PC-9 (cell line): ENCODE measurements at regions not wholly inside any gene's neighbourhood (a gene's known extent, or its start where the extent isn't known, plus 50 kb on each side); places are given as distances from the start of the nearest gene placed in this dataset.
A peak's percentile ranks its signal among the peaks of the same experiment; 100 is the strongest.

ENCODE experiments used
- BruUV-seq: library from RNA; stranded (reverse); fragments of 400-500 nt; replicated peaks from 2 replicates; lab custom pipeline; 2021; lab: Mats Ljungman, UMichigan
- CTCF ChIA-PET: fragments of 300-600 bp; sonication (Branson Sonifier 250); formaldehyde crosslinking; loops from one replicate; lab custom pipeline; 2022; ENCODE audit warnings: antibody characterized with exemption; lab: Charles Lee
- POLR2A ChIA-PET: fragments of 300-600 bp; sonication (Branson Sonifier 250); formaldehyde crosslinking; loops from one replicate; lab custom pipeline; 2022; ENCODE audit warnings: antibody characterized with exemption; ENCODE audit not compliant: unreplicated experiment; lab: Charles Lee
- DNase-seq, 2 experiments: peaks; one replicate each; pipeline versions ENCODE4 v3.0.0 to v3.0.0-alpha.2; 2015 to 2022; ENCODE audit warnings: mixed read lengths in 1 of 2
- H2AFZ ChIP-seq: fragments of 200-600 bp; sonication (generic); 2 replicates; pipeline ENCODE4 v1.8.1; 2017; ENCODE audit warnings: antibody characterized with exemption
- H3F3A ChIP-seq: fragments of 200-600 bp; sonication (generic); 2 replicates; pipeline ENCODE4 v1.8.1; 2017; ENCODE audit warnings: antibody characterized with exemption, mild to moderate bottlenecking, low read depth; ENCODE audit not compliant: insufficient read depth
- H3K27ac ChIP-seq: fragments of 200-600 bp; sonication (generic); 2 replicates; pipeline ENCODE4 v1.6.1; 2016; ENCODE audit warnings: mixed run types
- H3K27me3 ChIP-seq: fragments of 200-600 bp; sonication (generic); 2 replicates; pipeline ENCODE4 v1.6.1; 2016; ENCODE audit warnings: low read depth, mixed run types; ENCODE audit not compliant: insufficient read depth
- H3K36me3 ChIP-seq: fragments of 200-600 bp; sonication (generic); 2 replicates; pipeline ENCODE4 v1.6.1; 2016; ENCODE audit warnings: low read depth, mixed run types
- H3K4me1 ChIP-seq: fragments of 200-600 bp; sonication (generic); replicated peaks from 2 replicates; pipeline ENCODE4 v1.6.1; 2016; ENCODE audit warnings: mixed run types; ENCODE audit not compliant: insufficient read depth
- H3K4me2 ChIP-seq: fragments of 200-600 bp; sonication (generic); 2 replicates; pipeline ENCODE4 v1.6.1; 2017; ENCODE audit warnings: mixed run types
- H3K4me3 ChIP-seq: fragments of 200-600 bp; sonication (generic); 2 replicates; pipeline ENCODE4 v1.6.1; 2016; ENCODE audit warnings: mixed run types
- H3K79me2 ChIP-seq: fragments of 200-600 bp; sonication (generic); 2 replicates; pipeline ENCODE4 v1.6.1; 2017; ENCODE audit warnings: low read depth, mixed run types
- H3K9me2 ChIP-seq: fragments of 200-600 bp; sonication (generic); 2 replicates; pipeline ENCODE4 v1.8.1; 2017; ENCODE audit warnings: mild to moderate bottlenecking; ENCODE audit not compliant: insufficient read depth
- H3K9me3 ChIP-seq: fragments of 200-600 bp; sonication (generic); 2 replicates; pipeline ENCODE4 v1.8.1; 2016; ENCODE audit warnings: low read depth; ENCODE audit not compliant: insufficient read depth
- H4K20me1 ChIP-seq: fragments of 200-600 bp; sonication (generic); 2 replicates; pipeline ENCODE4 v1.8.1; 2017; ENCODE audit not compliant: insufficient read depth
- EZH2 ChIP-seq: fragments of 200-600 bp; sonication (generic); IDR thresholded peaks from 2 replicates; pipeline ENCODE4 v1.8.0; 2017; ENCODE audit warnings: antibody characterized with exemption, low read depth
- intact Hi-C: fragments of 100-400 bp; cut with micrococcal nuclease; formaldehyde crosslinking; loops from one replicate; pipeline ENCODE4 v1.10.0; 2022; ENCODE audit not compliant: unreplicated experiment
- TF ChIP-seq, protein P1 (sequence below): fragments of 200-600 bp; sonication (generic); conservative IDR thresholded peaks from 2 replicates; pipeline ENCODE4 v1.6.1; 2017; ENCODE audit warnings: mixed run types, antibody characterized with exemption, mild to moderate bottlenecking, moderate library complexity

DNA sequence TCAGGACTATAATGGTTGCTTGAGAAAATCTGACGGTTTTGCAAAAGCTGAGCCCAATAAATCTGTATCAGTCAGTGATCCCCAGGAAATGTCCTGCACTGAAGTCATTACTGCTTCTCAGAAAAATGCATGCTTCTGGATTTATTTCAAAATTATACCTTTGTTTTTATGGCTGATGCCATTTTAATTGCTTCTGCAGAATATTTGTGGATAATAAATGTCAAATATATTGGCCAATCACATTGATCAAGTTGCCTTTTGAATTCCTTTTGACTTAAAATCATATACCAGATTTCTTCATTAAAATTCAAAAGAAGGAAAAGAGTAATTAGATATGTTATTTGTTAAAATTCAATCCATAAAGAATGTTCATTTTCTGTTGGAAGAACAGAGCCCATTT lies 842.9 kb upstream of the ADGRL4 start:
- H3K27me3 ChIP-seq, result no peaks in the 10 kb centered on the region
- no peaks in the 10 kb centered on the region for H3F3A ChIP-seq
- H3K4me1 ChIP-seq, result no peaks in the 10 kb centered on the region
- no peak for DNase-seq
- no TSS peak for BruUV-seq
- no peak overlapping the region for H3K27ac ChIP-seq
- H3K4me3 ChIP-seq, result no peak overlapping the region
- ChIA-PET CTCF (no interaction called here), POLR2A (no interaction called here)
- no peaks in the 10 kb centered on the region for H3K36me3 ChIP-seq
- H3K9me3 ChIP-seq, result no peaks in the 10 kb centered on the region
- TF ChIP-seq EZH2, result no peak
- TF ChIP-seq, protein P1, sequence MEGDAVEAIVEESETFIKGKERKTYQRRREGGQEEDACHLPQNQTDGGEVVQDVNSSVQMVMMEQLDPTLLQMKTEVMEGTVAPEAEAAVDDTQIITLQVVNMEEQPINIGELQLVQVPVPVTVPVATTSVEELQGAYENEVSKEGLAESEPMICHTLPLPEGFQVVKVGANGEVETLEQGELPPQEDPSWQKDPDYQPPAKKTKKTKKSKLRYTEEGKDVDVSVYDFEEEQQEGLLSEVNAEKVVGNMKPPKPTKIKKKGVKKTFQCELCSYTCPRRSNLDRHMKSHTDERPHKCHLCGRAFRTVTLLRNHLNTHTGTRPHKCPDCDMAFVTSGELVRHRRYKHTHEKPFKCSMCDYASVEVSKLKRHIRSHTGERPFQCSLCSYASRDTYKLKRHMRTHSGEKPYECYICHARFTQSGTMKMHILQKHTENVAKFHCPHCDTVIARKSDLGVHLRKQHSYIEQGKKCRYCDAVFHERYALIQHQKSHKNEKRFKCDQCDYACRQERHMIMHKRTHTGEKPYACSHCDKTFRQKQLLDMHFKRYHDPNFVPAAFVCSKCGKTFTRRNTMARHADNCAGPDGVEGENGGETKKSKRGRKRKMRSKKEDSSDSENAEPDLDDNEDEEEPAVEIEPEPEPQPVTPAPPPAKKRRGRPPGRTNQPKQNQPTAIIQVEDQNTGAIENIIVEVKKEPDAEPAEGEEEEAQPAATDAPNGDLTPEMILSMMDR, result no peak
- no peak overlapping the region for H2AFZ ChIP-seq
- no peaks in the 10 kb centered on the region for H3K79me2 ChIP-seq
- no peaks in the 10 kb centered on the region for H3K9me2 ChIP-seq
- intact Hi-C loops, result no loop called here
- no peak overlapping the region for H3K4me2 ChIP-seq
- H4K20me1 ChIP-seq, result no peaks in the 10 kb centered on the region

DNA sequence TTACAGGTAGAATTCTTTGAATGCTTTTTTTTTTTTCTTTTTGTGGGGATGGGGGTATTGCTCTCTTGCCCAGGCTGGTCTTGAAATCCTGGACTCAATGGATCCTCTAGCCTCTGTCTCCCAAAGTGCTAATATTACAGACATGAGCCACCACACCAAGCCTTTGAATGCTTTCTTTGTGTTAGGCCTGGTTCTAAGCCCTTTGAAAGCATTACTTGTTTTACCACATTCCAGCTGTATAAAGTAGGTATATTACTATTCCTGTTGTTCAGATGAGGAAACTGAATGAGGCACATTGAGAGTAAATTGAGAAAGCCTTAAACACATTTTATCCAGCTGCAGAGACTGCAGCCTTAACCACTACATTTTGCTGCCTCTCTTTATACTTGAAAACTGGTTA lies 841.8 kb upstream of the ADGRL4 start:
- Histone ChIP-seq H3K36me3 (no peaks in the 10 kb centered on the region), H3K27me3 (no peaks in the 10 kb centered on the region), H3K27ac (no peak overlapping the region), H3K9me3 (no peaks in the 10 kb centered on the region), H3K9me2 (no peaks in the 10 kb centered on the region), H3F3A (no peaks in the 10 kb centered on the region), H3K4me1 (no peaks in the 10 kb centered on the region), H3K79me2 (no peaks in the 10 kb centered on the region), H4K20me1 (no peaks in the 10 kb centered on the region), H3K4me3 (no peak overlapping the region), H3K4me2 (no peak overlapping the region), H2AFZ (no peak overlapping the region)
- peak in 1 of 2 experiments; percentile 61 for DNase-seq
- ChIA-PET POLR2A (no interaction called here), CTCF (no interaction called here)
- no TSS peak for BruUV-seq
- TF ChIP-seq, protein P1, result no peak
- no peak for TF ChIP-seq EZH2
- intact Hi-C loops, result no loop called here

DNA sequence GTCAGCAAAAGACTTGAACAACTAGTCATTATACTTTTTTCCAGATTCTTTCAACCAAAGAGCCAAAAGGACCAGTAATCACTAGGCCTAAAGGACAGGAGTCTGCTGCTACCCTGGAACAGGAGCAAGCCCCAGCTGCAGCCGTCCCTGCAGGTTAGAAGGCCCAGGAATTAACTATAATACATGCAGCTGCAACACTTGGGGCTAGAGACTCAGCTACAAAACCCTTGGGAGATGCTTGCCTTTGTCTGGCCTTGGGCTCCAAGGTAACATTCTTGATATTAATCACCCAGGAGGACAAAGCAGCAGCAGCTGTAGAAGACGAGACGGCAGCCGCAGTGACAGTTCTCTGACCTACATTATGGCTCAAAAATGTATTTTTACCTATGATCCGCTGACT lies 841.2 kb upstream of the ADGRL4 start:
- Histone ChIP-seq H3K9me3 (no peaks in the 10 kb centered on the region), H3K27ac (no peak overlapping the region), H3F3A (no peaks in the 10 kb centered on the region), H2AFZ (no peak overlapping the region), H3K79me2 (no peaks in the 10 kb centered on the region), H4K20me1 (no peaks in the 10 kb centered on the region), H3K4me1 (no peaks in the 10 kb centered on the region), H3K4me3 (no peak overlapping the region), H3K9me2 (no peaks in the 10 kb centered on the region), H3K36me3 (no peaks in the 10 kb centered on the region), H3K27me3 (no peaks in the 10 kb centered on the region), H3K4me2 (no peak overlapping the region)
- intact Hi-C loops, result no loop called here
- POLR2A ChIA-PET, result no interaction called here
- TF ChIP-seq, protein P1, result no peak
- no peak for TF ChIP-seq EZH2
- CTCF ChIA-PET, result no interaction called here
- BruUV-seq, result no TSS peak
- DNase-seq, result no peak
